OCI-LY1 (cell line): ENCODE measurements at regions not wholly inside any gene's neighbourhood (a gene's known extent, or its start where the extent isn't known, plus 50 kb on each side); places are given as distances from the start of the nearest gene placed in this dataset.

Source experiments
- EZH2 ChIP-seq: fragments of 200-600 bp; sonication (generic), shearing (Covaris generic); IDR thresholded peaks from 2 replicates; pipeline ENCODE4 v1.8.0; 2017; ENCODE audit warnings: borderline replicate concordance, mixed run types, mild to moderate bottlenecking, antibody characterized with exemption, low read length, moderate library complexity, mixed read lengths
- TF ChIP-seq, protein P1 (sequence below): fragments of 200-600 bp; sonication (generic), shearing (Covaris generic); IDR thresholded peaks from 2 replicates; pipeline ENCODE4 v1.5.1; 2017; ENCODE audit warnings: mild to moderate bottlenecking, antibody characterized with exemption, low read length, moderate library complexity, mixed read lengths

DNA sequence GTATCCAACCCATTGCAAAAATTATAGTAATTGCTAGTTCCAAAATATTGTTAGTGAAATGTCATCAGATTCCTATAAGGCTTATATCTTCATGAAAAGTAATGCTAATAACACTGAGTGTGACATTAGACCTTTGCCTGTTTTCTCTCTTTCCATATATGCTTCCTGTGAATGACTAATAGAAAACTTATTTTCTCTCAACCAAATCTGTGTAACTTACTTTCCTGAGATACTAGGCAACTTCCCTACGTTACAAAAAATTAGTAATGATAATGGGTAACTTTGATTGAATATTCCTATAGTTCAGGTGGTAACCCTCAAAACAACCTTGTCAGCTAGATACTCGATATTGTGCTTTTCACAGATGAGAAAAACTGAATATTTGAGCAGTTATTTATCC, 124.2 kb upstream of the HNRNPU start:
- TF ChIP-seq, protein P1, sequence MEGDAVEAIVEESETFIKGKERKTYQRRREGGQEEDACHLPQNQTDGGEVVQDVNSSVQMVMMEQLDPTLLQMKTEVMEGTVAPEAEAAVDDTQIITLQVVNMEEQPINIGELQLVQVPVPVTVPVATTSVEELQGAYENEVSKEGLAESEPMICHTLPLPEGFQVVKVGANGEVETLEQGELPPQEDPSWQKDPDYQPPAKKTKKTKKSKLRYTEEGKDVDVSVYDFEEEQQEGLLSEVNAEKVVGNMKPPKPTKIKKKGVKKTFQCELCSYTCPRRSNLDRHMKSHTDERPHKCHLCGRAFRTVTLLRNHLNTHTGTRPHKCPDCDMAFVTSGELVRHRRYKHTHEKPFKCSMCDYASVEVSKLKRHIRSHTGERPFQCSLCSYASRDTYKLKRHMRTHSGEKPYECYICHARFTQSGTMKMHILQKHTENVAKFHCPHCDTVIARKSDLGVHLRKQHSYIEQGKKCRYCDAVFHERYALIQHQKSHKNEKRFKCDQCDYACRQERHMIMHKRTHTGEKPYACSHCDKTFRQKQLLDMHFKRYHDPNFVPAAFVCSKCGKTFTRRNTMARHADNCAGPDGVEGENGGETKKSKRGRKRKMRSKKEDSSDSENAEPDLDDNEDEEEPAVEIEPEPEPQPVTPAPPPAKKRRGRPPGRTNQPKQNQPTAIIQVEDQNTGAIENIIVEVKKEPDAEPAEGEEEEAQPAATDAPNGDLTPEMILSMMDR, result no peak
- TF ChIP-seq EZH2, result no peak
